Fibroblast of skin of right quadriceps (primary cell): ENCODE measurements at regions not wholly inside any gene's neighbourhood (a gene's known extent, or its start where the extent isn't known, plus 50 kb on each side); places are given as distances from the start of the nearest gene placed in this dataset.
A peak's percentile ranks its signal among the peaks of the same experiment; 100 is the strongest.

Source experiments
- DNase-seq: peaks from one replicate; pipeline ENCODE4 v3.0.0-alpha.2; 2013

GRCh38 chr5:139733698-139734538, 61.7 kb upstream of the PSD2 start:
- no peak for DNase-seq

GRCh38 chr5:139734539-139734916, 61.1 kb upstream of the PSD2 start:
- no peak for DNase-seq

DNA sequence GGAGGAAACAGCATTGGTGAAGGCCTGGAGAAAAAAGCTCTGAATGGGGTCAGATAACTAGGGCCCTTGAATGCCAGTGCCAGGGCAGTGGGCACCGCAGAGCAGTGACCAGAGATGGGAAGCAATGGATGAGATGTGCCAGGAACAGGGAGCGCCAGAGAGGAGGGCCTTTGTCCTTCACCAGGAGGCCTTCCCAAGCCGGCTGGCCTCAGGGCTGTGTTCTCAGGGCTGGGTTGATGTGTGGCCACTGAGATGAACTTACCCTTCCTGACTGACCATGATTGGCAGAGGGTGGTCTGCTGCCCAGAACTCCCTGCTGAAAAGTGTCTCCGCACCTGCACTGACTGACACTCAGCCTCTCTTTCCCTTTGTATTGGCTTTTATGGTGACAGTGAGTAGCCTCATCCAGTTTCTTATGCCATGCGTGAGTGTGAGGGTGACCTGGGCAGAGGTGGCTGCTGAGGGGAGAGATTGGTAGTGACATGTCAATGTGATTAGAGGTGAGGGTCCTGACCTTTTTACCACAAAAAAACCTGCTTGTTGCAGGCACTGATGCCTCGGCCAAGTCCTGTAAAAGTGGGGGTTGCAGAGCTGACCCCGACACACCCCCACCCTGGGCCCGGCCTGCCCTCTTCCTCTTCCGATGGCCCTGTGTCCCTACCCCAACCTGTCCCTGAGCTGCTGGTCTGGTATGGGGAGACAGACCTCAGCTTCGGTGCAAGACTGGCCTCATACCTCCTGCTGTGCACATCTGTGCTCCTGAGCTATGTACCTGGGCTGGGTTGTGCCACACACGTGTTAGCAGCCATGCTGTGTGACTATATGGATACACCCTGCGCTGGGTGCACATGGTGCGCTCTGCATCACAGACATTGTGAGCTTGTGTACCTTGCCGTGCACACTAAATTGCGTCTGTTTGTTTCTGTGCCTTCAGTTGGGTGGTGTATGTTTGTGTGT, 57.1 kb upstream of the PSD2 start:
- no peak for DNase-seq

DNA sequence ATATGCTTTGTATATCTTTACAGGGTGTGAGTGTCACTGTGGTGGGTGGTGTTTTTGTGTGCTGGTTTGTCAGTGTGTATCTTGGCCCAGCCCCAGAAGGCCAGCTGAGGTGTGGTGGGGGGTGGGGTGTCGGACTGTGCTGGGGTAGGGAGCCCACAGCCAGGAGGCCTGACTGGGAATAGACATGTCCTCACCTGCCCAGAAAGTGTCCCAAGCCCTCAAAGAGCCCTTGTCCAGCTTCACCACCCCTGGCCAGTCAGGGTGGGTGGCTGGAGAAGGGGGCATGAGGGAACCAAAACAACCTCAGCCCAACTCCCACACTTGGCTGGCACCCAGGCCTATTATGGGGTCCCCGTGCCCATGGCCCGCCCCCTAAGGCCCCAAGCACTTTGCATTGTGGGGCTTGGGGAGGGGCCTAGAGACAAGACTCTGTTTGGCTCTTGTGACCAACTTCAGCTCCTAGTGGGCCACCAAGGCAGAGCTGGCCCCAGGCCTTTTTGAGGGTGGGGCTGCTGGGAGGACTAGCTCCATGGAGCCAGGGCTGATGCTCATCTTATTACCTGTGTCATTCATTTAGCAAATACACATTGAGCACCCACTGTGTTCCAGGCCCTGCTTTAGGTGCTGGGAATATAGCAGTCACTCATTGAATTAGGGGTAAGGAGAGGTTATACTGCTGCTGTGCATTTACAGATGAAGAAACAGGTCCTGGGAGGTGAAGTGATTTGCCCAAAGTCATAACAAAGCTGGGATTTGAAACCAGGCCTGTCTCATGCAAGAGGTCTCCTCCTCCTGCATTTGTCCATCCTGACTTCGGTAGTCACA, 56.2 kb upstream of the PSD2 start:
- DNase-seq: no peak

- DNase-seq: no peak
Observed at GRCh38 chr5:139740138-139740991, 55.2 kb upstream of the PSD2 start.

DNA sequence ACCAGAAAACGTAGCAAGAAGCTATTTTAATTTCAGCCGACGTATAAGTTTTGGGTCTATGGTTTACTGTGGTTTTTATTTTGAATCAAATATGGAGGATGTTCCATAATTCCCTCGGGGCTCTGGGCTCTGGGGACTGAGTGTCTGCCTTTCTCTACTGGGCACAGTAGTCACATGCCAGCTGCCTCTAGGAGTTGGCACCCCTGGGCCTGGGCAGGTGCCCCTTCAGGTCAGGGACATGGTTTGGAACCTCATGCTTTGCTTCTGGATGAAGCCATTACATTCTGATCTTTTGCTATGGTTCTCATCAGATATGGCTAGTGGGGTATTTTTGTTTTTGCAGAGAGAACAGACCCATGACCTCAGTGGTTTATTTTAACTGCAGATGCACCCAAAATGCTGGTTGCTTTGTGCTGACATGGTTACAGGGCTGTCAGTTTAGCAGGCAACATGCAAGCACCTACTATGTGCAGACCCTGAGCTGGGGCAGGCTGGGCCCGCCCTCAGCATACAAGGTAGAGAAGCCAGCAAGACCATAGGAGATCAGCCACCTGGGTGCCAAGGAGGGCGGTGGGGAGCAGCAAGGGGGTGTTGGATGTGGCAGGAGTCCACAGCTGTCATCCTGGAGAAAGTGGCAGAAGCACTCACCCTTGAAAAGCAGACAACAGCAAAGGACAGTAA, 54.5 kb upstream of the PSD2 start:
- no peak for DNase-seq

- DNase-seq: no peak
Observed at GRCh38 chr5:139741823-139742172, 53.8 kb upstream of the PSD2 start.

DNA sequence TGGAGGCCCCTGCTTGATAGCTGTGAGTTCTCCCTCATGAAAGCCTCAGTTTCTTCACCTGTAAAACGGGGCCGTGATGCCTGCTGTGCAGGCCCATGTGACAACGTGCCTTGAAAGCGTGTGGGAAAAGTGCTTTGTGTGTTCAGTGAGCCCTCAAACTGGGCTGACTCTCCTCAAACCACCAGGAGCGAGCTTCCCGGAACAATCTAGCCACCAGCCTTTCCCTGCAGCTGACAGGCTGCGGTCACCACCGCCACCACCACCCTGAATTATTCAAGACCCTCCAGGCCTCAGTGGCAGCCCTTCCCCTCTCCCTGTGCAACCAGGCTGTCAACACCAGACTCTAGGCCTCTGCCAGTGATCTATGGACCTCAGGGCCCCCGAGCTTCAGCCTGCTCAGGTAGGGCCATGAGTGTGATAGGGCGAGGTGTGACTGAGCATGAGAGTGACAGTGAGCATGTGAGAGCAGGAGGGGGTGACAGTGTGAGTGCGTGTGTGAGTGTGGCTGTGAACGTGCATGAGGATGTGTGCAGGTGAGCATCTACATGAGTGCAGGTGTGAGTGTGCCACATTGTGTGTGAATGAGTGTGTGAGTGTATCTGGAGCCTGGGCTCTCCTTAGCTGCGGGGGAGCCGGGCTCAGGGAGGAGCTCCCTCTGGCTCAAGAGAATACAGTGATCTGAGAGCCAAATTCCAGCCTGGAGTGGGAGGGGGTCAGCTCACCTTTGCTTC, 53.3 kb upstream of the PSD2 start:
- DNase-seq: no peak

DNA sequence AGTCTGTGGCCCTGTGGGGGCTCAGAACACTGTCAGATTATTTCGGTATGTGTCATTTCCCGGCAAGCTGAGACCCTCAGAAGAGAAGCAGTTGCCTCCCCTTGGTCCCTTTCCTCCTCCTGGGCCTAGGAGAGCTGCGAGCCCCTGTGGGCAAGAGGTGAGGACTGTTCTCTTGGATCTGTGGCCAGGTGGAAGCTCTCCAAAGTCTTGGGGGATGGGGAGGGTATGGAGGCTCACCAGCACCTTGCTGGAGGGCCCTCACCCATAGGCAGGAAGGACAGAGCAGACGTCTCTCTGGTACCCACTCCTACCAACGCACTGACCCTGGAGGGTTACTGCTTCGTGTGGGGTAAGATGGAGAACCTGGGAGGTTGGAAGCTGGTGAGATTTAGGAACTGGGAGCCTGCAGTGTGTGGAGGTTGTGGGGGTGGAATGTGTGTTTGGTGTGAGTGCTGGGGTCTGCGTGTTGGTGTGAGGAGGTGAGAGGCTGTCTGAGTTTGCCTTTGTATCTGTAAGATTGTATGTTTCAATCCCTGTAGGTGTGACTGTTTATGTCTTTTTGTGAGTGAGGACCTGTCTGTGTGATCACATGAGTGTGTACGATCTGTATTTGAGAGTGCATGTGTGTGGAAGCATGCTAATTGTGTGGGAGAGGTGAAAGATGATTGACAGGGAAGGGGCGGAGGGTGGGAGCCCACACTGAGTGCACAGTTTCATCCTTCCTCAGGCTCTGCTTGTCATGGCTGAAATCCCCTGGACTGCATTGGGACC, 52.4 kb upstream of the PSD2 start:
- no peak for DNase-seq

- no peak for DNase-seq
Observed at GRCh38 chr5:139743804-139744203, 51.8 kb upstream of the PSD2 start.

GRCh38 chr5:139744471-139745131, 51.0 kb upstream of the PSD2 start:
- DNase-seq: no peak

DNA sequence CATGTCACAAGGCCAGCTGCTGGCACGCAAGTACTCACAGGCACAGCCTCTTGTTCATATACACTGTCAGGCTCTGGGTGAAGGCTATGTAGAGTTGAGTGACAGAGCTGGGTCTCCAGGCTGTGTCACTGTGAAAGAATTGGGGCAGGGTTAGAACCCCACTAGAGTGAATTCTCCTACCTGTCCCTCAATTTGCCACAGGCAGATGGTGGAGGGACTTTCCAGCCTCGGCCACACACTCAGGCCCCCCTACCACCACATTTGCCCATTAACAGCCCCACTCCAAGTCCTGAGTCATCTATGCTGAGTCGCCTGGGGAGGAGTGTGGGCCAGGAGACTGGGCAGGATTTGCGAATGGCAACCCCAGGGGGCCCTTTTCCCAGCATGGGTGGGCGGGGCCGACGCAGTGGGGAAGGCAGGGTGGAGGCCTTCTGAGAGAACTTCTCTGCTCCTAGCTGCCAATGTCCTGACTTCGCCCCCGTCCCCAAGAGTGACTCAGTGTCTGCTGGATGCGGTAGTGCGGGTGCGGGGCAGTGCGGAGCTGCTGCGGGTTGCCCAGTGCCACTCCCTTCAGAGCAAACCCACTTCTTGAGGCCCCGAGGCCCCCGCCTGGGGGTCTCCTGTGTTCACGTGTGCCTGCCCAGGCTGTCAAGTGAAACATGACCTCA, 50.3 kb upstream of the PSD2 start:
- peak; percentile 94 for DNase-seq

GRCh38 chr5:139745800-139746690, 49.6 kb upstream of the PSD2 start:
- DNase-seq: peak; percentile 92
